BJ (cell line): ENCODE measurements at regions not wholly inside any gene's neighbourhood (a gene's known extent, or its start where the extent isn't known, plus 50 kb on each side); places are given as distances from the start of the nearest gene placed in this dataset.

ENCODE experiments used
- CTCF ChIA-PET: fragments of 350-600 bp; formaldehyde crosslinking; extraction: SDS; loops from one replicate; lab custom pipeline; 2021; ENCODE audit warnings: antibody characterized with exemption, inconsistent platforms; lab: Yijun Ruan, JAX
- POLR2A ChIA-PET: fragments of 300-600 bp; sonication (Branson Sonifier 250); formaldehyde crosslinking; extraction: SDS; loops from one replicate; lab custom pipeline; 2021; ENCODE audit warnings: antibody characterized with exemption; lab: Charles Lee
- DNase-seq: peaks from one replicate; pipeline ENCODE4 v3.0.0-alpha.2; 2011; ENCODE audit warnings: low read depth
- H3K27me3 ChIP-seq: 2 replicates; pipeline ENCODE4 v1.6.0; 2011; ENCODE audit warnings: low read length; ENCODE audit not compliant: control insufficient read depth, insufficient read depth
- H3K36me3 ChIP-seq: 2 replicates; pipeline ENCODE4 v1.5.1; 2011; ENCODE audit warnings: low read length; ENCODE audit not compliant: control insufficient read depth, insufficient read depth
- H3K4me3 ChIP-seq: 2 replicates; pipeline ENCODE4 v1.5.1; 2011; ENCODE audit warnings: low read depth, mild to moderate bottlenecking, control low read depth, low read length
- TF ChIP-seq, protein P1 (sequence below): IDR thresholded peaks from 2 replicates; pipeline ENCODE4 v1.5.1; 2011; ENCODE audit warnings: low read depth, mild to moderate bottlenecking, control low read depth, inconsistent platforms, low read length, moderate library complexity; ENCODE audit not compliant: insufficient read depth

DNA sequence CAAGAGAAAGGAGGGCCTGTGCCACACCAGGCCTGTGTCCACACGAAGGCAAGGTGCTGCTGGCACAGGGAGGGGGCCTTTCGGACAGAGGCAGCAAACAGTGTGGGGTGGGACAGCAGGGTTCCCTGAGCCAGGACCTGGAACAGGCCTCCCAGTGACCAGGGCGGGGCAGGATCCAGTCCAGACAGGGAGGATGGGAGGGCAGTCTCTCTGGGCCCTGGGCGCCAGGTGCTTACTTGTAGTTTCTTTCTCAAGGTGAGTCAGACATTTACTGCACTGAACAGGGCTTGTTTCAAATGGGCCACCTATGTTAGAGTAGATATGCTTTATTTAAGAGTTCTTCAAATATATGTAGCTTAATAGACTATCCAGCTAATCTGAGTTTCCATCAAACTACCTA, 52.8 kb upstream of the STUM start:
- no peak for DNase-seq
- CTCF ChIA-PET: no interaction called here
- POLR2A ChIA-PET: no interaction called here
- Histone ChIP-seq H3K27me3 (peaks cover 2% of the 10 kb centered on the region; the same call in 1 of the 2 replicates), H3K4me3 (no peak overlapping the region), H3K36me3 (no peaks in the 10 kb centered on the region)
- TF ChIP-seq, protein P1, sequence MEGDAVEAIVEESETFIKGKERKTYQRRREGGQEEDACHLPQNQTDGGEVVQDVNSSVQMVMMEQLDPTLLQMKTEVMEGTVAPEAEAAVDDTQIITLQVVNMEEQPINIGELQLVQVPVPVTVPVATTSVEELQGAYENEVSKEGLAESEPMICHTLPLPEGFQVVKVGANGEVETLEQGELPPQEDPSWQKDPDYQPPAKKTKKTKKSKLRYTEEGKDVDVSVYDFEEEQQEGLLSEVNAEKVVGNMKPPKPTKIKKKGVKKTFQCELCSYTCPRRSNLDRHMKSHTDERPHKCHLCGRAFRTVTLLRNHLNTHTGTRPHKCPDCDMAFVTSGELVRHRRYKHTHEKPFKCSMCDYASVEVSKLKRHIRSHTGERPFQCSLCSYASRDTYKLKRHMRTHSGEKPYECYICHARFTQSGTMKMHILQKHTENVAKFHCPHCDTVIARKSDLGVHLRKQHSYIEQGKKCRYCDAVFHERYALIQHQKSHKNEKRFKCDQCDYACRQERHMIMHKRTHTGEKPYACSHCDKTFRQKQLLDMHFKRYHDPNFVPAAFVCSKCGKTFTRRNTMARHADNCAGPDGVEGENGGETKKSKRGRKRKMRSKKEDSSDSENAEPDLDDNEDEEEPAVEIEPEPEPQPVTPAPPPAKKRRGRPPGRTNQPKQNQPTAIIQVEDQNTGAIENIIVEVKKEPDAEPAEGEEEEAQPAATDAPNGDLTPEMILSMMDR: no peak

DNA sequence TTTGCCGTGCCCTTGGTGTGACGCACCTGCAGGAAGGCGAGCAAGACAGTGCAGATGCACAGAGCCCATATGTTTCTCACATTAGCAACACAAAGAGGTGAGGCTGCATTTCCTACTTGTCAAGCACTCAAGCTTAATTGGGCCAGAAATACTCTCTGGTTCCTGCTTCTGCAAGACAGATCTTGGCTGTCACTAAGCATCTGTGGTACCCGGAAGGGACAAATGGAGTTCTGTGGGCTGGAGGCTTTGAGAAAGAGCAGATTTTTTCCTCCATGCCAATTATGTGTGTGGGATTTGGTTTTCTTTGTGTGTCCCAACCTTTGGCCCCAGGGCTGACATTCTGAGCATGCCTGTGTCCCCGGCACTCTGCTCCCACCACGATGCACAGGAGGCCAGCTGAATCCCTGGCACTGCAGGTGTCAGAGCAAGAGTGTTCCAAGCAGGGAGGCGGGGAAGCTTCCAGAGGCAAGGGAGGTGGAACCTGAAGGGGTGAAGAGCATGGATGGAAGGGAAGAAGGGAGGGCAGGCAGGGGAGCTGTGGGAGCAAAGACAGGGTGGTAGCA, 52.0 kb upstream of the STUM start:
- Histone ChIP-seq H3K4me3 (no peak overlapping the region), H3K27me3 (no peaks in the 10 kb centered on the region), H3K36me3 (no peaks in the 10 kb centered on the region)
- ChIA-PET CTCF (no interaction called here), POLR2A (no interaction called here)
- TF ChIP-seq, protein P1: no peak
- no peak for DNase-seq

DNA sequence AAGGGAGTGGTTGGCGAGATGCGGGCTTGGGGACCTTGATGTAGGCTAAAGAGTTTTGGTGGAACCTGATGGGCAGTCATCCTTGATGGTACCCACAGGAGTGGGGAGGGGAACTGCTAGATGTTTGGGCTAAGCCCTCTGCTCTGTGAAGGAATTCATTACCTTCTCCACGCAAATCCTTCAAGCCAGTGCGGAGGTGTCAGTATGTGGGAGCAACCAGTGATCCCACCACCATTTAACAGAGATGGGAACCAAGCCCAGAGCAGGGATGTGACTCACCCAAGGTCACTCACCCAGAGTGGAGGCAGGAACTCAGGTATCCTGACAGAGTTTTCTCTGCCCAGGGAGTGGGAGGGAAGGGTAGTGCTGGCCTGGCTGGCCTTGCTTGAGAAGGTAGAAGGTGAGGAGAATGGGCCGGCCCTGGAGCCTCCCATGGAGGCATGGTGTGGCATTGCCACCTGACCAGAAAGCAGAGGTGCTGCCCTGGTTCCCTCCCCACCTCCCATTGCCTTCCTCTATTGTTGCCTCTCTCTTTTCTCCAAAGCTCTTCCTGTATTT, 51.2 kb upstream of the STUM start:
- POLR2A ChIA-PET: no interaction called here
- TF ChIP-seq, protein P1: no peak
- no peak for DNase-seq
- H3K27me3 ChIP-seq: no peaks in the 10 kb centered on the region
- no peak overlapping the region for H3K4me3 ChIP-seq
- H3K36me3 ChIP-seq: no peaks in the 10 kb centered on the region
- CTCF ChIA-PET: interaction anchor here (1.8 kb wide), 1 partner anchor 14 kb away, joined by 4 read pairs; no protein-coding TSS in a partner anchor

DNA sequence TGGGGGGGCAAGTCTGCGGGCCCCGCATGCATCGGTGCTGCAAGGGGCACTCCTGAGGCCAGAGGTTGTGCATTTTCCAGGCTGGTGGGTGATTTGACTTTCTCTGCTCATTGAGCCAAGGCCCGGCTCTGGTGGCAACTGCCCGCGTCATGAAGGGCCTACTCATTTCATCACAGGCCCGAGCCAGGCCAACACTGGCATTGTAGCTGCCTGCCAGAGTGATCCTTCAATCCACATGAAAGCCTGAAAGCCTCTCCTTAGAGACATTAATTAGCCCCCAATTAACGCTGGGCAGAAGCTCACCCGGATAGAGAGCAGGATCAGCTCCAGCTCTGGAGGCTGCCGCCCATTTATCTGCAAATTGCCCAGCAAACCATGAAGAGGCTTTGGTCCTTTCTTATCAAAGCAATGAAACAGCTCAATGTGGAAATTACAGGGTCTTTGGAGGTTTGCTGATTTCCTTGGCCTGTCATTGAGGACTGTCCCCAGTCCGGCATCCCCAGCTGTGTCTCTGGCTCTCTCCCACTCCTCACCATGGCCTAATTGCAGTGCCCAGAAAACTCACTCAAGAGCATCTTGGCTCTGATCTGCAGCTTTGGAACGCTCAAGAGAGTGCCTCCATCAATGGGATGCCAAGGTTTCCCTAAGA, 50.4 kb upstream of the STUM start:
- Histone ChIP-seq H3K36me3 (no peaks in the 10 kb centered on the region), H3K27me3 (no peaks in the 10 kb centered on the region), H3K4me3 (no peak overlapping the region)
- ChIA-PET POLR2A (no interaction called here), CTCF (interaction anchor here (1.8 kb wide), 1 partner anchor 15 kb away, joined by 4 read pairs; no protein-coding TSS in a partner anchor)
- no peak for DNase-seq
- TF ChIP-seq, protein P1: no peak

DNA sequence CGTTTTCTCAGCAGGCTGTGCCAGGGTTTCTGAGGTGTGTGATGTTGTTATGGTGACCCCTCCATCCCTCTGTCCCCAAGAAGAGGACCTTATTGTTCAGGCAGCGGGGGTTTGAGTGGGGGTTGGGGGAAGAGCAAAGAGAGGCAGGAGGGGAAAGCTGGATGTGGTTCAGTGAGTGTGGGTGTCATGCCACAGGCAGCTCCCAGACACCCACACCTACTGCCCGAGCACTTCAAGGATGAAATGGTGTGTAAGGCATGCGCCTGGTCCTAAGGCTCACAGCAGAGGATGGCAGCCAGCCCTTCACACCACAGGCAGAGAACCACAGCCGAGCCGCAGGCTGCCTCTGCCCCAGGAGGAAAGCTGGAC, 49.9 kb upstream of the STUM start:
- TF ChIP-seq, protein P1: no peak
- DNase-seq: no peak
- H3K4me3 ChIP-seq: no peak overlapping the region
- H3K27me3 ChIP-seq: no peaks in the 10 kb centered on the region
- ChIA-PET POLR2A (no interaction called here), CTCF (interaction anchor here (1.8 kb wide), 1 partner anchor 15 kb away, joined by 4 read pairs; no protein-coding TSS in a partner anchor)
- no peaks in the 10 kb centered on the region for H3K36me3 ChIP-seq
